ENCODE measurements at regions not wholly inside any gene's neighbourhood (a gene's known extent, or its start where the extent isn't known, plus 50 kb on each side); places are given as distances from the start of the nearest gene placed in this dataset.
"Not testable (repeated sequence)": the region's sequence is repeated elsewhere in the genome, so short reads cannot be mapped to it uniquely, and the experiment has no call there.

GRCh38 chr6:19608546-19608945, 228.6 kb upstream of the ID4 start:
- Histone ChIP-seq H3K9me3 (no peaks in the 10 kb centered on the region), H3K4me1 (no peaks in the 10 kb centered on the region), H3K36me3 (no peaks in the 10 kb centered on the region), H3K4me3 (no peak overlapping the region), H3K27ac (no peak overlapping the region), H3K27me3 (no peaks in the 10 kb centered on the region)
- intact Hi-C loops (cut with DNase I), result no loop called here
- DNase-seq (no peak), ATAC-seq (no peak)
- TF ChIP-seq CTCF (IDR thresholded peaks at IDR 0.05), result no peak

- no peak overlapping the region for H3K27ac ChIP-seq
- intact Hi-C loops (cut with DNase I), result no loop called here
- no peak for TF ChIP-seq CTCF (IDR thresholded peaks at IDR 0.05)
- ATAC-seq (no peak), DNase-seq (no peak)
- no peaks in the 10 kb centered on the region for H3K36me3 ChIP-seq
- no peaks in the 10 kb centered on the region for H3K4me1 ChIP-seq
- no peak overlapping the region for H3K4me3 ChIP-seq
- no peaks in the 10 kb centered on the region for H3K9me3 ChIP-seq
- no peaks in the 10 kb centered on the region for H3K27me3 ChIP-seq
These were observed 227.1 kb upstream of the ID4 start for GRCh38 chr6:19609972-19610641.

- H3K27ac ChIP-seq; H3K4me3 ChIP-seq; ATAC-seq; H3K27me3 ChIP-seq; intact Hi-C loops (cut with DNase I); H3K4me1 ChIP-seq; H3K9me3 ChIP-seq; DNase-seq; H3K36me3 ChIP-seq: not testable (repeated sequence)
These were observed 224.3 kb upstream of the ID4 start for GRCh38 chr6:19612672-19613466.

- Histone ChIP-seq H3K4me1 (no peaks in the 10 kb centered on the region), H3K4me3 (no peak overlapping the region), H3K27me3 (no peaks in the 10 kb centered on the region), H3K9me3 (peaks cover 6% of the 10 kb centered on the region), H3K27ac (no peak overlapping the region), H3K36me3 (no peaks in the 10 kb centered on the region)
- no peak for ATAC-seq
- intact Hi-C loops (cut with DNase I), result no loop called here
- DNase-seq, result no peak
- TF ChIP-seq CTCF (IDR thresholded peaks at IDR 0.05), result no peak
These were observed 223.5 kb upstream of the ID4 start for GRCh38 chr6:19613678-19614077.

- Histone ChIP-seq H3K36me3 (no peaks in the 10 kb centered on the region), H3K9me3 (peaks cover 6% of the 10 kb centered on the region), H3K4me1 (no peaks in the 10 kb centered on the region), H3K27me3 (no peaks in the 10 kb centered on the region), H3K4me3 (no peak overlapping the region), H3K27ac (no peak overlapping the region)
- TF ChIP-seq CTCF (IDR thresholded peaks at IDR 0.05), result no peak
- ATAC-seq (no peak), DNase-seq (no peak)
- intact Hi-C loops (cut with DNase I), result no loop called here
These were observed 221.1 kb upstream of the ID4 start for GRCh38 chr6:19616022-19616421.

GRCh38 chr6:19632230-19632629, 204.9 kb upstream of the ID4 start:
- intact Hi-C loops (cut with DNase I), result no loop called here
- TF ChIP-seq CTCF (IDR thresholded peaks at IDR 0.05), result no peak
- ATAC-seq (no peak), DNase-seq (no peak)
- Histone ChIP-seq H3K9me3 (no peaks in the 10 kb centered on the region), H3K36me3 (no peaks in the 10 kb centered on the region), H3K27me3 (no peaks in the 10 kb centered on the region), H3K27ac (no peak overlapping the region), H3K4me3 (no peak overlapping the region), H3K4me1 (no peaks in the 10 kb centered on the region)
